Mammary epithelial cell (primary cell): ENCODE measurements at regions not wholly inside any gene's neighbourhood (a gene's known extent, or its start where the extent isn't known, plus 50 kb on each side); places are given as distances from the start of the nearest gene placed in this dataset.

Experiments
- EZH2 ChIP-seq: IDR thresholded peaks from 2 replicates; pipeline ENCODE4 v1.6.1; 2012; ENCODE audit warnings: low read length, inconsistent platforms, borderline replicate concordance
- TF ChIP-seq, protein P1 (sequence below), 2 donors: IDR thresholded peaks in 1 of 2; conservative IDR thresholded peaks in 1 of 2; 2 replicates each; pipeline ENCODE4 v1.5.1; 2011 to 2012; ENCODE audit warnings: inconsistent platforms in 2 of 2, low read length in 2 of 2, mild to moderate bottlenecking in 2 of 2, control low read depth in 1 of 2, low read depth in 1 of 2; ENCODE audit not compliant: insufficient read depth in 1 of 2; ENCODE audit errors: extremely low read depth in 1 of 2

GRCh38 chr7:54877683-54878082 lies 118.7 kb upstream of the SEC61G start:
- TF ChIP-seq, protein P1, sequence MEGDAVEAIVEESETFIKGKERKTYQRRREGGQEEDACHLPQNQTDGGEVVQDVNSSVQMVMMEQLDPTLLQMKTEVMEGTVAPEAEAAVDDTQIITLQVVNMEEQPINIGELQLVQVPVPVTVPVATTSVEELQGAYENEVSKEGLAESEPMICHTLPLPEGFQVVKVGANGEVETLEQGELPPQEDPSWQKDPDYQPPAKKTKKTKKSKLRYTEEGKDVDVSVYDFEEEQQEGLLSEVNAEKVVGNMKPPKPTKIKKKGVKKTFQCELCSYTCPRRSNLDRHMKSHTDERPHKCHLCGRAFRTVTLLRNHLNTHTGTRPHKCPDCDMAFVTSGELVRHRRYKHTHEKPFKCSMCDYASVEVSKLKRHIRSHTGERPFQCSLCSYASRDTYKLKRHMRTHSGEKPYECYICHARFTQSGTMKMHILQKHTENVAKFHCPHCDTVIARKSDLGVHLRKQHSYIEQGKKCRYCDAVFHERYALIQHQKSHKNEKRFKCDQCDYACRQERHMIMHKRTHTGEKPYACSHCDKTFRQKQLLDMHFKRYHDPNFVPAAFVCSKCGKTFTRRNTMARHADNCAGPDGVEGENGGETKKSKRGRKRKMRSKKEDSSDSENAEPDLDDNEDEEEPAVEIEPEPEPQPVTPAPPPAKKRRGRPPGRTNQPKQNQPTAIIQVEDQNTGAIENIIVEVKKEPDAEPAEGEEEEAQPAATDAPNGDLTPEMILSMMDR (conservative IDR thresholded peaks at IDR 0.05 in 1 of 2, IDR thresholded peaks at IDR 0.05 in 1 of 2; ENCODE audit: extremely low read depth in 1 of 2, insufficient read depth in 1 of 2, low read depth in 1 of 2, low read length in 2 of 2), result peak in 1 of 2 donors; percentile 61
- TF ChIP-seq EZH2, result no peak
